Psoas muscle (tissue), 7 donors: ENCODE measurements at regions not wholly inside any gene's neighbourhood (a gene's known extent, or its start where the extent isn't known, plus 50 kb on each side); places are given as distances from the start of the nearest gene placed in this dataset.
"Not testable (repeated sequence)": the region's sequence is repeated elsewhere in the genome, so short reads cannot be mapped to it uniquely, and the experiment has no call there.

Experiments used
- ATAC-seq, 4 donors: fragments of 200-7000 bp; cut with Tn5 transposase; one replicate each; pipeline ENCODE4 v1.9.1; 2020; ENCODE audit warnings: moderate library complexity in 3 of 4, mild to moderate bottlenecking in 2 of 4
- DNase-seq, 2 donors: peaks; one replicate each; pipeline ENCODE4 v3.0.0-alpha.2; 2020
- H3K27ac ChIP-seq: fragments of 200-600 bp; one replicate; pipeline ENCODE4 v1.8.0; 2022
- H3K27me3 ChIP-seq, 3 donors: fragments of 200-600 bp in 1 of 3; one replicate each; pipeline versions ENCODE4 v1.6.1 to v1.8.0; 2013 to 2022; ENCODE audit warnings: low read length in 2 of 3, mild to moderate bottlenecking in 2 of 3, moderate library complexity in 1 of 3; ENCODE audit not compliant: insufficient read depth in 3 of 3
- H3K36me3 ChIP-seq, 2 donors: fragments of 200-600 bp in 1 of 2; one replicate each; pipeline versions ENCODE4 v1.6.1 to v1.8.0; 2013 to 2022; ENCODE audit warnings: low read depth in 1 of 2, mild to moderate bottlenecking in 1 of 2, moderate library complexity in 1 of 2; ENCODE audit not compliant: insufficient read depth in 1 of 2
- H3K4me1 ChIP-seq: fragments of 200-600 bp; one replicate; pipeline ENCODE4 v1.8.0; 2022
- H3K4me3 ChIP-seq: fragments of 200-600 bp; one replicate; pipeline ENCODE4 v1.8.0; 2022; ENCODE audit warnings: mild to moderate bottlenecking
- H3K9me3 ChIP-seq: fragments of 200-600 bp; one replicate; pipeline ENCODE4 v1.8.0; 2022
- CTCF ChIP-seq: fragments of 200-600 bp; IDR thresholded peaks from one replicate; pipeline ENCODE4 v1.8.0; 2022; ENCODE audit warnings: antibody characterized with exemption
- WGBS, 3 donors: extraction: QIAGEN DNeasy Blood & Tissue Kit; methylation state at CpG; one replicate each; pipeline versions ENCODE4 v1.1.6 to v1.1.7; 2013; 5-methylcytosine and 5-hydroxymethylcytosine counted together
- intact Hi-C, 2 donors: fragments of 100-400 bp; cut with DNase I; formaldehyde crosslinking; loops; one replicate each; pipeline versions ENCODE4 v1.11.0 to v1.14.2; 2022
- donor health status: healthy with polysubstance abuse.
- donor health status: DM: no; HTN: no; CAD: no; lungs with moderate emphysema.
- donor health status: Bipolar disorder and iron deficiency.
- donor health status: healthy.
- donor health status: DM: yes; HTN: yes; CAD: no.
- donor health status: DM: no; HTN: no; CAD: no.
- donor health status: DM: yes; HTN: yes; CAD: no.

- intact Hi-C loops, result no loop called here
- 93 to 95% (median 95%) methylated on average over 4 of the region's 4 CpGs for WGBS, 3 donors
These were observed 115.1 kb upstream of the IQSEC1 start for GRCh38 chr3:13188181-13188779.

GRCh38 chr3:13187593-13187992 lies 114.4 kb upstream of the IQSEC1 start:
- 94 to 100% (median 97%) methylated on average over 2 of the region's 2 CpGs for WGBS, 3 donors
- no peak for DNase-seq
- intact Hi-C loops, result no loop called here
- Histone ChIP-seq H3K9me3 (no peaks in the 10 kb centered on the region), H3K27ac (no peak overlapping the region), H3K4me1 (peaks cover 5% of the 10 kb centered on the region), H3K27me3 (no peaks in the 10 kb centered on the region), H3K4me3 (no peak overlapping the region), H3K36me3 (no peaks in the 10 kb centered on the region)
- no peak for ATAC-seq
- no peak for TF ChIP-seq CTCF

More at GRCh38 chr3:13188181-13188779, 115.1 kb upstream of the IQSEC1 start:
- ATAC-seq, result no peak
- Histone ChIP-seq H3K27me3 (no peaks in the 10 kb centered on the region), H3K4me1 (peaks cover 5% of the 10 kb centered on the region), H3K4me3 (no peak overlapping the region), H3K9me3 (no peaks in the 10 kb centered on the region), H3K27ac (no peak overlapping the region), H3K36me3 (no peaks in the 10 kb centered on the region)
- TF ChIP-seq CTCF, result no peak
- no peak for DNase-seq

- WGBS, 3 donors, result 71 to 76% (median 75%) methylated on average over 9 of the region's 9 CpGs
- no peak overlapping the region for H3K27ac ChIP-seq
- peaks cover 5% of the 10 kb centered on the region for H3K4me1 ChIP-seq
- no peaks in the 10 kb centered on the region for H3K9me3 ChIP-seq
- DNase-seq (no peak), ATAC-seq (no peak)
- no peak for TF ChIP-seq CTCF
- no peaks in the 10 kb centered on the region for H3K36me3 ChIP-seq
- H3K27me3 ChIP-seq, result no peaks in the 10 kb centered on the region
- intact Hi-C loops, result no loop called here
- no peak overlapping the region for H3K4me3 ChIP-seq
These were observed 113.2 kb upstream of the IQSEC1 start for GRCh38 chr3:13186435-13186815.

- Histone ChIP-seq H3K4me1 (peaks cover 5% of the 10 kb centered on the region), H3K4me3 (no peak overlapping the region), H3K27ac (no peak overlapping the region), H3K27me3 (no peaks in the 10 kb centered on the region), H3K36me3 (no peaks in the 10 kb centered on the region), H3K9me3 (no peaks in the 10 kb centered on the region)
- intact Hi-C loops, result no loop called here
- no peak for TF ChIP-seq CTCF
- DNase-seq (no peak), ATAC-seq (no peak)
- WGBS, 3 donors, result 64 to 73% (median 72%) methylated on average over 7 of the region's 7 CpGs
These were observed 112.7 kb upstream of the IQSEC1 start for GRCh38 chr3:13185737-13186434.

- H3K4me3 ChIP-seq, intact Hi-C loops, H3K27ac ChIP-seq, H3K4me1 ChIP-seq, DNase-seq, H3K9me3 ChIP-seq, H3K27me3 ChIP-seq, ATAC-seq, H3K36me3 ChIP-seq: not testable (repeated sequence)
- WGBS, 3 donors, result 96 to 97% (median 97%) methylated on average over 19 to 32 of the region's 32 CpGs
These were observed 106.5 kb upstream of the IQSEC1 start for GRCh38 chr3:13179582-13180210.
